Loucy (cell line): ENCODE measurements at regions not wholly inside any gene's neighbourhood (a gene's known extent, or its start where the extent isn't known, plus 50 kb on each side); places are given as distances from the start of the nearest gene placed in this dataset.

Source experiments
- CTCF ChIP-seq: fragments of 200-600 bp; sonication (generic); conservative IDR thresholded peaks from 2 replicates; pipeline ENCODE4 v1.5.1; 2014; ENCODE audit warnings: mild to moderate bottlenecking, antibody characterized with exemption, low read length
- EZH2phosphoT487 ChIP-seq: fragments of 200-600 bp; IDR thresholded peaks from 2 replicates; pipeline ENCODE4 v1.6.1; 2018; ENCODE audit warnings: antibody characterized with exemption, mild to moderate bottlenecking, moderate library complexity, borderline replicate concordance

- TF ChIP-seq CTCF, result no peak
- TF ChIP-seq EZH2phosphoT487, result no peak
Observed at GRCh38 chr10:78542521-78542920, 508.9 kb downstream of the RPS24 start.
